ENCODE measurements at regions not wholly inside any gene's neighbourhood (a gene's known extent, or its start where the extent isn't known, plus 50 kb on each side); places are given as distances from the start of the nearest gene placed in this dataset.
A peak's percentile ranks its signal among the peaks of the same experiment; 100 is the strongest.
"Not testable (repeated sequence)": the region's sequence is repeated elsewhere in the genome, so short reads cannot be mapped to it uniquely, and the experiment has no call there.

GRCh38 chr6:11328613-11329247, 96.3 kb upstream of the NEDD9 start:
- DNase-seq (ENCODE audit: low spot score), result no peak

DNA sequence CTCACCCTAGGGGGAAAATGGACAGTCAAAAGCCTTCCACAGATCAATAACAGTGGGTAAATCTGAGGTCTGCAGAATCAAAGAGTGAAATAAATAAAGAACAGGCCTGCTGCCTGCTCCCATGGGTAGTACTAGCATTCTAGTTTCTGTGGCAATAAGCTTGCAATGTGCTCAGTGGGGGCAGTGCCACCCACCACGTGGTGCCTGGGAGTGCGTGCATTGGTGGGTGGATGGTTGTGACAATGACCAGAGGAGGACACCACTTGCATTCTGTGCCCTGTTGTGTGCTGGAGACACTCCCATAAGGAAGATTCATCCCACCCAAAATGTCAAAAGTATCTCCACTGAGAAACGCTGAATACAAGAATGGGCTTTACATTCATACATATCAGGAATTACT, 95.5 kb upstream of the NEDD9 start:
- DNase-seq (ENCODE audit: low spot score), result no peak

GRCh38 chr6:11326116-11326515, 93.6 kb upstream of the NEDD9 start:
- DNase-seq (ENCODE audit: low spot score), result no peak

DNA sequence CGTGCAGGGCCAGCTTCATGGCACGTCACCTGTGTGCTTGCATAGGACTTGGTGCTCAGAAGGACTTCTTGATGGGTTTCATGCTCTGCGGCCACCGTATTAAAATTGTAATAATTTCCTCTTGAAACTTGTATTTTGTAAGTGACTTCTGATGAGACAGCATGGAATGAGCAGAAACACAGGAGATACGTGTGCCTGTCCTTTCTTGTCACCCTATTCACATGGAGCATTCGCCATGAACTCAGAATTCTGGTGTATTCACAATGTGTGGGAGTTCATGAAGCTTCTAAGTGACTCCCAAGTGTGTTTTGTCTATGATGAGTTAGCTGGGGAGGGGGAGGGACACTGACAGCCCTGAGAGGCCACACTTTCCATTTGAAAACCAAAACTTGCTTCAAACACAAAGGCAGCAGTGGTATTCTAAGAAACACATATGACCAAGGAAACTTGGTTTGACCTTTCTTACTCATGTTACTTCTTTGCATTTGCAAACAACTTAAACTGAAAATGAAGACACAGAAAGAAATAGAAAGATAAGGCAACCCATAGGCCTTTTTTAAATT, 92.1 kb upstream of the NEDD9 start:
- DNase-seq (ENCODE audit: low spot score), result no peak

DNA sequence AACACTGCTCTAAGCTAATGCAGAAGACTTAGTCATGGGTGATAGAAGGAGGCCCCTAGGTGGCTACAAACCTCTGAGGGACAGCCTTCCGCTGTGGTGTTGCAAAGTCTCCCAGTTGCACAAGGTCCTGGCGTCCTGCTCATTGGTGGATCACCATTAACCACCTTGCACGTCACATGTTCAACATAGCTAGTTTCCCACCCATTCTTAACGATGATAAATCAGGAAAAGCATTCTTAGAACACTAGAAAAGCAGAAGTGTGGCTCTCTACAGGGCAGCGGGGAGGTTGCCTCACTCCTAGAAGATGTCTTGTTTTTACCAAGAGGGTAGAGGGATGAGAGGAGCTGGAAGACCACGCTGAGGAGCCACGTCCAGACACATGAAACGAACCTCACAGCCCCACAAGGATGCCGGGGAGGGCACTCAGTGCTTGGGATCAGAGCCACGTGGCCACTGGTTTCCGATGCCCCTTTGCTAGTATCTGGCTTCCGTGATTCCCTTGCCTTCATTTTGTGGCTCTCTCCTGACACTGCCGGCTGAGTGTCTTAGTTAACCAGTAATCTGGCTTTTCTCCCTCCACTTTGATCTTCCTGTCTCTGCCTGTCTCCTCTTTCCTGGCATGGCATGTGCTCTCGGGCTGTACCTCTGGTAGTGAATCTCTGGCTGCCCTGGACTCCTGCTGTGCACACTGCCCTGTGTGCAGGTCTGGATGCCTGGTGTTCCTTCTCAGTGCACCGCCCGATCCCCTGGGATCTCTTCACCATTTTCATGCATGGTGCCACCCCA, 91.4 kb upstream of the NEDD9 start:
- DNase-seq (ENCODE audit: low spot score), result no peak

DNA sequence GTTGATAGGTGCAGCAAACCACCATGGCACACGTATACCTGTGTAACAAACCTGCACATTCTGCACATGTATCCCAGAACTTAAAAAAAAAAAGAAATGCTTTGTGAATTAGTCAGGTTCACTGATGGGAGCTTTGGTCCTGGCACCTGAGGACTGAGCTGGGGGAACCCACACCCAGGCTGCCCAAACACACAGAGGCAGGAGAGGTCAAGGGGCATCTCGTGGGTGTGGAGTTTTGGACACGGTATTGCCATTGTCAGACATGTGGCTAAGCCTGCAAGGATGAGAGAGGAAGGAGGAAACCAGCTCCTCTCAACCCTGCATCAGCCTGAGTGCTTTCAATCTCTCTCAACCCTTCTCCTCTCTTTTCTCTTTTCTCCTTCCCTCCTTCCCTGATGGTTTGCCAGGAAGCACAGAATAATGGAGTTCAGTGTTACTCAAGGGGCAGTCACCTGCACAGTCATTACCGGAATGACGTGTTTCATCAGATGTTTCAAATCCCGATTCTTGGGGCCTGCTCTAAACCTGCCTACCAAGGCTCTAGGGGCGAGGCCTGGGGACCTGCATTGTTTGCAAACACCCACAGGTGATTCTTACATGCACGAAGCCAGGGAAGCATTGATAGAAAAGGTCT, 89.9 kb upstream of the NEDD9 start:
- DNase-seq (ENCODE audit: low spot score), result no peak

DNA sequence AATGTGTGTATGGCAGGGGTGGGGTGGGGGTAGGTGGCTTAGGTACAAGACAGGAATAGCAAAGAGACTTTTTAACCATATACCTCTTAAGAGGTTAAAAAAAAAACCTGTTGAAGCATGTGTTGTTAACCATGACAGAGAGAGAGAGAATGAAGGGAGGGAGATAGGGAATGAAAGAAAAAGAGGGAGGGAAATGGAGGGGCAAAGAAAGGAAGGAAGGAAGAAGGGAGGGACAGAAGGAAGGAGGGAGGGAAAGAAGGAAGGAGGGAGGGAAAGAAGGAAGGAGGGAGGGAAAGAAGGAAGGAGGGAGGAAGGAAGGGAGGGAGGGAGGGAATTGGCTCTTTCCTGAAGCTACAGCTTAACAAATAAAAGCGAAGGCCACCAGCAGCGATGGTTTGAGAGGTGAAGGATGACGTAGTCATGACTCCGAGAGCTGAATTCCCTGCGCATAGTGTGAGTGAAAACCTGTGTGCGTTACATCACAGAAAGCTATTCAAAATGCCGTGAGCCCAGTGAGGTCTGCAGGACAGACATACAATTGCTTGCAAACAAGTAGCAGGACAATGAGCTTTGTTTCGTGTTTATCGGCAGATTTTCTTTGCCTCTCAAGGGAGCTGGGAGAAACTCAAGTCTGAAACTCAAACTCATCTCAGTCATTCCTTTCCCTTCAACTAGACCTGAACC, 88.6 kb upstream of the NEDD9 start:
- DNase-seq (ENCODE audit: low spot score), result no peak

DNA sequence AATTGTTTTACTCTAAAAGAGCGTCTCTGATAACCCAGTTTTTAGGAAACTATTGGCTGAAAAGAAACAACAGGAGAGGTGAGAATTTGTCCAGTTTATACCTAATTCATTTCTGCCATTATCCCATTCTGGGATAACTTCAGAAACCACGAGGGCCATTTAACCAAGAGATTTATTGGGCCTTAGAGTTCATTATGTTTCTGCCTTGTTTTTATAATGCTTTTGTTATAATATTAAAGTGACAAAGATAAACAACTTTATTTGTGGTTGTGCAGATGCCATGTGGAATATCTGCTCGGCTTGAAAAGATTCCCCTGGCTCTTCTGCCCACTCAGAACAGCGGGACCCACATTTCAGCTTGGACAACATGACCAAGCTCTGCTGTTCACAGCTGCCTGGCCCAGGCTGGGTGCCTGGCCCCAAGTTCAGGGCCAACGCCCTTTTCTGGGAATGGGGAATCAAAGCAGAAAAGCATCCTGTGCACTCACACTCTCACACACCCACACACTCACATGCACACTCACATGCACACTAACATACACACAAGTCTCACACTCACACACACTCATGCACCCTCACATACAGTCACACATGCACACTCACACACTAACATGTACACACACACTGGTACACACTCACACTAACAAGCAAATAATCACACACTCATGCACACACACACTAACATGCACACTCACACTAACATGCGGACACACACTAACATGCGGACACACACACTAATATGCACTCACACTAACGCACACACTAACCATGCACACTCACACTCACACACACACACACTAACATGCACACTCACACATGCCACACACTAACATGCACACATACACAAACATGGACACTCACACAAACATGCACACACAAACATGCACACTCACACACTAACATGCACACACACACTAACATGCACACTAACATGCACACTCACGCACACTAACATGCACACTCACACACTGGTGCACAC, 86.7 kb upstream of the NEDD9 start:
- no peak for DNase-seq (ENCODE audit: low spot score)

GRCh38 chr6:11317885-11318771, 85.7 kb upstream of the NEDD9 start:
- DNase-seq (ENCODE audit: low spot score), result peak; percentile 94

GRCh38 chr6:11315743-11316437, 83.4 kb upstream of the NEDD9 start:
- peak; percentile 84 for DNase-seq (ENCODE audit: low spot score)

DNA sequence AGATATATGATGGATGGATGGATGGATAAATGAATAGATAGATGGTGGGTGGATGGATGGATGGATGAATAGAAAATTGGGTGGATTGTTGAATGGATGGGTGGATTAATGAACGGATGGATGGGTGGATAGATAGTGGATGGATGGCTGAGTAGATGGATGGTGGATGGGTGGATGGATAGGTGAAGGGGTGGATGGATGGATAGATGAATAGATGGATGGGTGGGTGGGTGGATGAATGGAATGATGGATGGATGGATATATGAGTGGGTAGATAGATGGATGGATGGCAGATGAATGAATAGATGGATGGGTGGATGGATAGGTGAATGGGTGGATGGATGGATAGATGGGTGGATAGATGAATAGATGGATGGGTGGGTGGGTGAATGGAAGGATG, 80.7 kb upstream of the NEDD9 start:
- DNase-seq (ENCODE audit: low spot score), result no peak

DNA sequence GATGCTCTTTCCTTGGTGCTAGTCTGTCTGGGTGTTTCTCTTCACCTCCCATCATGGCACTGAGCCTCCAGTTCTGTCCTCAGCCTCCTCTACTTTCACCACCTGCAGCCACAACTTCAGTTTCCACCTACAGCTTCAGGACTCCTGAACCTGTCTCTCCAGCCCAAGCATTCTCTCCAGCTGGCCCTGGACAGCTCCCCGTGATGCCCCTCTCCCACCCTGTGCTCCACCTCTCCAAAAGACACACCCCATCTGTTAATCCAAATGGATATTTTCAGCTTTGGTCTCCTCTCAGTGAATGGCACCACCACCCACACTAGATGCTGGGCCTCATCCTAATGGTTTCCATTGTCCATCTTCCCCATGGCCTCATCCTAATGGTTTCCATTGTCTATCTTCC, 79.5 kb upstream of the NEDD9 start:
- no peak for DNase-seq (ENCODE audit: low spot score)

DNA sequence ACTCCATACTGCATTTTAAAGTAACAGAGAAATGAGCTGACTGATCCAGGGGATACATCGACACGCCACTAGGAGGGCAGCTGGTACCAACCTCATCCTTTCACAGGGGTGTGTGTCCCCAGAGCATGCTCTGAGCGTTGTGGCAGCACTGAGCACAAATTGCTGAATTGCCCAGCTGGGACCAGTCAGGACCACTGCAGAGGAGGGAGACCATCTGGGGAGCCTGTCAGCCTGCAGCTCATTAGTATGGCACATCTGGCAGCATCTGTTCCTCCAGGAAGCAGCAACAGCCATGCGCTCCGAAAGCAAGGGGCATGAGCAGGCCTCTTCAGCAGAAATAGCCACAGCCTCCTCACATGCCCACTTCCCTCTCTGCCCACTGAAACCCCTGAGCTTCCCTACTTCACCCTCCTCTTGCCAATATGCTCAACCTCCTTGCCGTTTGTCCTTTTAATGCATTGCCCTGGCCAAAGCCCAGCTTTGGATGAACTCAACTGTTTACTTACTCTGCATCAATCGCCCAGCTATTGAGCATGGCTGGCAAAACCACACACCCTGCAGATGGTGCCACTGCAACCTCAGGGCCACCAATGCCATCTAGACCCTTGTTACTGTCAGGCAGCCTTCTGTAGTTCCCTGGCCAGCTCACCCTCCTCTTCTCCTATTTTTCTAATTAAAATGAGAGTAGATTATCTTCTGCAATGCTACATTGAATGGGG, 77.6 kb upstream of the NEDD9 start:
- DNase-seq (ENCODE audit: low spot score), result no peak

DNA sequence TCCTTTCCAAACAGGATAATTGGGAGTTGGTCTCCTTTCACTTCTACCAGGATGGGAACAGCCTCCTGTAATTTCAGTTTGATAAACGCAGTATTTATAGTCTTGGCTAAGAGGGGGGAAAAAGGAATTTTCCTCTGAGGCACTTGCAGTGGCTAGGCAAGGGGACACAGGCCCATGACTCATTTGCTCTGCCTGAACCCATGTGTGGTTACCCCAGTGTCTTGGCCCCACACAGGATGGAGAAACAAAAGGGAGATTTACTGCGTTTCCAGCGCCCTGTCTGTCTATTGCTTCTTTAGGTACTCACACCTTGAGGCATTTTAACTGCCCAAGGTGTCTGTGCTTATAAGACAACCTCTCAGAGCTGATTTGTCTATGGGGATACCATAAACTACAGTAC, 74.8 kb upstream of the NEDD9 start:
- no peak for DNase-seq (ENCODE audit: low spot score)

DNA sequence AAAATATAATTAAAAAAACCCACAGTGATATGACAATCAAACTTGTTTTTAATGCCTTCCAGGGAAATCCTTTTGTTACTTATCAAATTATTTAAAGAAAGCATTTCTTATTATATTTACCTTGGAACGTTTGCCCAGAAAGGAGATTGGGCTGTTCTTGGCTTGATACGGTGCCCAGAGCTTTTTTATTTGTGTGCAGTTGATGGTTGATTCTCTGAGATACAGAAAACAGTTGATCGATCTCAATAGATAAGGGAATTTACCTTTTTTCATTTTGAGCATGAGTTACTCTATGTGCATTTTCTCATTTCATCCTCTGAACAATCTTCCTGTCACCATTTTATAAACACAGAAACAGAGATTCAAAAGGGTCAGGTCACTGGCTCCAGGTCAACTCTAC, 72.5 kb upstream of the NEDD9 start:
- DNase-seq (ENCODE audit: low spot score), result no peak

GRCh38 chr6:11299876-11300428, 67.5 kb upstream of the NEDD9 start:
- DNase-seq (ENCODE audit: low spot score), result not testable (repeated sequence)

DNA sequence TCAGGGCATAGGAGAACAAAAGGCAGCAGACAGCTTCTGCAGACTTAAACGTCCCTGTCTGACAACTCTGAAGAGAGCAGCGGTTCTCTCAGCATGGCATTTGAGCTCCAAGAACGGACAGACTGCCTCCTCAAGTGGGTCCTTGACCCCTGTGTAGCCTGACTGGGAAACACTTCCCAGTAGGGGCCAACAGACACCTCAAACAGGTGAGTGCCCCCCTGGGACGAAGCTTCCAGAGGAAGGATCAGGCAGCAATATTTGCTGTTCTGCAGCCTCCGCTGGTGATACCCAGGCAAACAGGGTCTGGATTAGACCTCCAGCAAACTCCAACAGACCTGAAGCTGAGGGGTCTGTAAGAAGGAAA, 66.9 kb upstream of the NEDD9 start:
- not testable (repeated sequence) for DNase-seq (ENCODE audit: low spot score)
